OCI-LY1 (cell line): ENCODE measurements at regions not wholly inside any gene's neighbourhood (a gene's known extent, or its start where the extent isn't known, plus 50 kb on each side); places are given as distances from the start of the nearest gene placed in this dataset.

ENCODE experiments used
- H2AFZ ChIP-seq: fragments of 200-600 bp; sonication (generic), shearing (Covaris generic); 2 replicates; pipeline ENCODE4 v1.6.0; 2014; ENCODE audit warnings: antibody characterized with exemption, mild to moderate bottlenecking, low read length
- H3F3A ChIP-seq: fragments of 200-600 bp; sonication (generic), shearing (Covaris generic); 2 replicates; pipeline ENCODE4 v1.6.0; 2014; ENCODE audit warnings: mild to moderate bottlenecking, antibody characterized with exemption, low read length, moderate library complexity; ENCODE audit not compliant: insufficient read depth
- H3K27ac ChIP-seq: fragments of 200-600 bp; sonication (generic); 2 replicates; pipeline ENCODE4 v1.5.1; 2014; ENCODE audit warnings: low read length, mixed run types, mild to moderate bottlenecking, low read depth; ENCODE audit not compliant: poor library complexity, severe bottlenecking
- H3K27me3 ChIP-seq: fragments of 200-600 bp; sonication (generic); 2 replicates; pipeline ENCODE4 v1.6.0; 2014; ENCODE audit warnings: antibody characterized with exemption, mild to moderate bottlenecking, low read length, moderate library complexity; ENCODE audit not compliant: insufficient read depth
- H3K36me3 ChIP-seq: fragments of 200-600 bp; sonication (generic); 2 replicates; pipeline ENCODE4 v1.6.1; 2014; ENCODE audit warnings: mild to moderate bottlenecking, antibody characterized with exemption, low read length, moderate library complexity, mixed read lengths; ENCODE audit not compliant: insufficient read depth
- H3K4me1 ChIP-seq: fragments of 200-600 bp; sonication (generic); 2 replicates; pipeline ENCODE4 v1.5.1; 2014; ENCODE audit warnings: mild to moderate bottlenecking, low read length, moderate library complexity; ENCODE audit not compliant: insufficient read depth, severe bottlenecking
- H3K4me2 ChIP-seq: fragments of 200-600 bp; sonication (generic), shearing (Covaris generic); 2 replicates; pipeline ENCODE4 v1.6.1; 2014; ENCODE audit warnings: low read length
- H3K4me3 ChIP-seq: fragments of 200-600 bp; sonication (generic); 2 replicates; pipeline ENCODE4 v1.5.1; 2014; ENCODE audit warnings: low read length, low read depth, mild to moderate bottlenecking, mixed read lengths; ENCODE audit not compliant: poor library complexity, severe bottlenecking
- H3K79me2 ChIP-seq: fragments of 200-600 bp; shearing (Covaris generic); 2 replicates; pipeline ENCODE4 v1.6.1; 2016; ENCODE audit warnings: mixed run types, low read length, mixed read lengths; ENCODE audit not compliant: insufficient read depth
- H3K9ac ChIP-seq: fragments of 200-600 bp; sonication (generic), shearing (Covaris generic); 2 replicates; pipeline ENCODE4 v1.6.1; 2014; ENCODE audit warnings: mild to moderate bottlenecking, low read length, mixed read lengths
- H3K9me2 ChIP-seq: fragments of 200-600 bp; sonication (generic), shearing (Covaris generic); 2 replicates; pipeline ENCODE4 v1.6.1; 2014; ENCODE audit warnings: low read depth, mild to moderate bottlenecking, low read length, mixed read lengths
- H3K9me3 ChIP-seq: fragments of 200-600 bp; shearing (Covaris generic); 2 replicates; pipeline ENCODE4 v1.6.1; 2014; ENCODE audit warnings: low read length, mixed read lengths
- H4K20me1 ChIP-seq: fragments of 200-600 bp; sonication (generic), shearing (Covaris generic); 2 replicates; pipeline ENCODE4 v1.6.0; 2016; ENCODE audit warnings: mild to moderate bottlenecking, low read length; ENCODE audit not compliant: insufficient read depth
- EZH2 ChIP-seq: fragments of 200-600 bp; sonication (generic), shearing (Covaris generic); IDR thresholded peaks from 2 replicates; pipeline ENCODE4 v1.8.0; 2017; ENCODE audit warnings: borderline replicate concordance, mixed run types, mild to moderate bottlenecking, antibody characterized with exemption, low read length, moderate library complexity, mixed read lengths
- TF ChIP-seq, protein P1 (sequence below): fragments of 200-600 bp; sonication (generic), shearing (Covaris generic); IDR thresholded peaks from 2 replicates; pipeline ENCODE4 v1.5.1; 2017; ENCODE audit warnings: mild to moderate bottlenecking, antibody characterized with exemption, low read length, moderate library complexity, mixed read lengths

DNA sequence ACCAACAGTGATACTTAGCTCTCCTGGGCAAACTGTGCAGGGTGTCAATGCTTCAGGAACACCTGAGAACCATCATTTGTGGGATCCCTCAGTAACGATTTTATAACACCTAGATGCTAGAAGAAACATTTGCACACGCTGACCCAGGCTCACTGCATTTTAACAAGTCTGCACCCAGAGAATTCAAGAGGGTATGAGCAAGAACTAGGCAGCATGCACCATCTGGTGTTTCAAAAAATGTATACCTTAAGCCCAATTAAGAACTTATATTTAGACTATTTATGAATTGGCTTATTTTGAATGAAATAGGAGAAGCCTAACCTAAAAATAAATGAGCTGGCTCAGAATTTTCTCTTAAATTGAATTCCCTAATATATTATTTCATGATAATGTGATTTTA is 400.5 kb downstream of the GPATCH2 start:
- no peak for TF ChIP-seq EZH2
- TF ChIP-seq, protein P1, sequence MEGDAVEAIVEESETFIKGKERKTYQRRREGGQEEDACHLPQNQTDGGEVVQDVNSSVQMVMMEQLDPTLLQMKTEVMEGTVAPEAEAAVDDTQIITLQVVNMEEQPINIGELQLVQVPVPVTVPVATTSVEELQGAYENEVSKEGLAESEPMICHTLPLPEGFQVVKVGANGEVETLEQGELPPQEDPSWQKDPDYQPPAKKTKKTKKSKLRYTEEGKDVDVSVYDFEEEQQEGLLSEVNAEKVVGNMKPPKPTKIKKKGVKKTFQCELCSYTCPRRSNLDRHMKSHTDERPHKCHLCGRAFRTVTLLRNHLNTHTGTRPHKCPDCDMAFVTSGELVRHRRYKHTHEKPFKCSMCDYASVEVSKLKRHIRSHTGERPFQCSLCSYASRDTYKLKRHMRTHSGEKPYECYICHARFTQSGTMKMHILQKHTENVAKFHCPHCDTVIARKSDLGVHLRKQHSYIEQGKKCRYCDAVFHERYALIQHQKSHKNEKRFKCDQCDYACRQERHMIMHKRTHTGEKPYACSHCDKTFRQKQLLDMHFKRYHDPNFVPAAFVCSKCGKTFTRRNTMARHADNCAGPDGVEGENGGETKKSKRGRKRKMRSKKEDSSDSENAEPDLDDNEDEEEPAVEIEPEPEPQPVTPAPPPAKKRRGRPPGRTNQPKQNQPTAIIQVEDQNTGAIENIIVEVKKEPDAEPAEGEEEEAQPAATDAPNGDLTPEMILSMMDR: no peak
- Histone ChIP-seq H3K9me2 (no peaks in the 10 kb centered on the region), H4K20me1 (no peaks in the 10 kb centered on the region), H3K27me3 (no peaks in the 10 kb centered on the region), H3F3A (no peaks in the 10 kb centered on the region), H3K9me3 (no peaks in the 10 kb centered on the region), H3K36me3 (no peaks in the 10 kb centered on the region), H3K27ac (no peak overlapping the region), H3K4me3 (no peak overlapping the region), H2AFZ (no peak overlapping the region), H3K9ac (no peak overlapping the region), H3K4me1 (no peaks in the 10 kb centered on the region), H3K4me2 (no peak overlapping the region), H3K79me2 (no peaks in the 10 kb centered on the region)

DNA sequence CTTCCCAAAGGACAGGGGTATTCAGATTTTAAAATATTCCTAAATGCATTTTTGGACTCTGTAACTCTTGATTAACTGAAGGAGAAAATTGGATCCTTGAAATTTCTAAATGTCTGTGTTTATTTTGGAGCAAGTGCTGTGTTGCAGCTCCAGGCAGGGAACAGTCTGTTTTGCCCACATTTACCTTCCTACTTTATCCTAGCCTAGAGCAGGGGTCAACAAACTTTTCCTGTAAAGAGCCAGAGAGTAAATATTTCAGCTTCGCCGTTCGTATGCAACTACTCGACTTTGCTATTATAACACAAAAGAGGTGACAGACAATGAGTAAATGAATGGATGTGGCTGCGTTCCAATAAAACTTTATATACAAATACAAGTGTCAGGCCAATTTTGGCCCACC is 402.2 kb downstream of the GPATCH2 start:
- no peaks in the 10 kb centered on the region for H3K36me3 ChIP-seq
- no peak overlapping the region for H3K27ac ChIP-seq
- TF ChIP-seq, protein P1: no peak
- TF ChIP-seq EZH2: no peak
- H3K4me3 ChIP-seq: no peak overlapping the region
- H3K79me2 ChIP-seq: no peaks in the 10 kb centered on the region
- H4K20me1 ChIP-seq: no peaks in the 10 kb centered on the region
- H2AFZ ChIP-seq: no peak overlapping the region
- no peak overlapping the region for H3K4me2 ChIP-seq
- no peaks in the 10 kb centered on the region for H3K27me3 ChIP-seq
- H3K9me3 ChIP-seq: no peaks in the 10 kb centered on the region
- H3K4me1 ChIP-seq: no peaks in the 10 kb centered on the region
- no peaks in the 10 kb centered on the region for H3K9me2 ChIP-seq
- H3K9ac ChIP-seq: no peak overlapping the region
- no peaks in the 10 kb centered on the region for H3F3A ChIP-seq

DNA sequence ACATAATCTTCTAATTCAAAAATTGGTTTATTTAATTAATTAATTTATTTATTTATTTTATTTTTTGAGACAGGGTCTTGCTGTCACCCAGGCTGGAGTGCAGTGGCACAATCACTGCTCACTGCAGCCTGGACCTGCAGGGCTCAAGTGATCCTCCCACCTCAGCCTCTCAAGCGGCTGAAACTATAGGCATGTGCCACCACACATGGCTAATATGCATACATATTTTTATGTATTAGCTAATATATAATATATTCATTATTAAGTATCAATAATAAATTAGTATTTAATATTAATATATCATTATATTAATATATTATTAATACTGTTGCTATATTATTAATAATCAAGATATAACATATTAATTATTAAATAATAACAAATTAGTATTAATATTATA is 406.7 kb downstream of the GPATCH2 start:
- Histone ChIP-seq H3K4me3 (no peak overlapping the region), H2AFZ (no peak overlapping the region), H3F3A (no peaks in the 10 kb centered on the region), H3K36me3 (no peaks in the 10 kb centered on the region), H3K27me3 (no peaks in the 10 kb centered on the region), H3K9me3 (no peaks in the 10 kb centered on the region), H4K20me1 (no peaks in the 10 kb centered on the region), H3K9ac (no peak overlapping the region), H3K79me2 (no peaks in the 10 kb centered on the region), H3K27ac (no peak overlapping the region), H3K4me1 (no peaks in the 10 kb centered on the region), H3K9me2 (no peaks in the 10 kb centered on the region), H3K4me2 (no peak overlapping the region)
- no peak for TF ChIP-seq EZH2
- TF ChIP-seq, protein P1: no peak
